Adipose tissue (tissue), 3 donors: ENCODE measurements at regions not wholly inside any gene's neighbourhood (a gene's known extent, or its start where the extent isn't known, plus 50 kb on each side); places are given as distances from the start of the nearest gene placed in this dataset.

Experiments
- H3K27ac ChIP-seq: one replicate; pipeline ENCODE4 v1.5.1; 2013; ENCODE audit warnings: low read depth, low read length
- WGBS, 3 donors: extraction: QIAGEN DNeasy Blood & Tissue Kit; methylation state at CpG; one replicate each; pipeline ENCODE4 v1.1.7; 2013; 5-methylcytosine and 5-hydroxymethylcytosine counted together
- donor health status: healthy with polysubstance abuse.
- donor health status: Bipolar disorder and iron deficiency.
- donor health status: healthy.

GRCh38 chr9:108603141-108603540 is 252.6 kb downstream of the ACTL7B start:
- 31 to 77% (median 72%) methylated on average over 3 of the region's 3 CpGs for WGBS, 3 donors
- H3K27ac ChIP-seq, result no peak overlapping the region

GRCh38 chr9:108600896-108601295 is 254.9 kb downstream of the ACTL7B start:
- 76 to 90% (median 89%) methylated on average over 4 of the region's 4 CpGs for WGBS, 3 donors
- no peak overlapping the region for H3K27ac ChIP-seq

- WGBS, 3 donors, result 43 to 60% (median 45%) methylated on average over 1 of the region's 1 CpG
- H3K27ac ChIP-seq, result no peak overlapping the region
Measured at GRCh38 chr9:108599571-108599970, 256.2 kb downstream of the ACTL7B start.

- 87 to 98% (median 97%) methylated on average over 1 of the region's 1 CpG for WGBS, 3 donors
- H3K27ac ChIP-seq, result no peak overlapping the region
Measured at GRCh38 chr9:108591121-108591520, 264.7 kb downstream of the ACTL7B start.

GRCh38 chr9:108588246-108588645 is 267.5 kb downstream of the ACTL7B start:
- WGBS, 3 donors, result 67 to 73% (median 72%) methylated on average over 3 of the region's 3 CpGs
- H3K27ac ChIP-seq, result no peak overlapping the region

GRCh38 chr9:108586471-108587139 is 269.2 kb downstream of the ACTL7B start:
- WGBS, 3 donors, result 75 to 87% (median 76%) methylated on average over 1 of the region's 1 CpG
- no peak overlapping the region for H3K27ac ChIP-seq

- no peak overlapping the region for H3K27ac ChIP-seq
- 67 to 84% (median 68%) methylated on average over 2 of the region's 2 CpGs for WGBS, 3 donors
Measured at GRCh38 chr9:108584860-108585259, 270.9 kb downstream of the ACTL7B start.

GRCh38 chr9:108582726-108583125 is 273.1 kb downstream of the ACTL7B start:
- no peak overlapping the region for H3K27ac ChIP-seq
- 57 to 85% (median 67%) methylated on average over 5 of the region's 5 CpGs for WGBS, 3 donors

GRCh38 chr9:108579757-108580439 is 275.9 kb downstream of the ACTL7B start:
- no peak overlapping the region for H3K27ac ChIP-seq
- WGBS, 3 donors, result 73 to 81% (median 80%) methylated on average over 6 of the region's 6 CpGs

GRCh38 chr9:108575276-108575675 is 280.5 kb downstream of the ACTL7B start:
- no peak overlapping the region for H3K27ac ChIP-seq
- WGBS, 3 donors, result 35 to 53% (median 42%) methylated on average over 1 of the region's 1 CpG

- WGBS, 3 donors, result 59 to 71% (median 68%) methylated on average over 3 of the region's 3 CpGs
- no peak overlapping the region for H3K27ac ChIP-seq
Measured at GRCh38 chr9:108569624-108570023, 286.2 kb downstream of the ACTL7B start.

GRCh38 chr9:108568093-108568492 is 287.7 kb downstream of the ACTL7B start:
- no peak overlapping the region for H3K27ac ChIP-seq

GRCh38 chr9:108567571-108567970 is 288.2 kb downstream of the ACTL7B start:
- no peak overlapping the region for H3K27ac ChIP-seq
- WGBS, 3 donors, result 75 to 83% (median 76%) methylated on average over 1 of the region's 1 CpG

More at GRCh38 chr9:108568093-108568492, 287.7 kb downstream of the ACTL7B start:
- WGBS, 3 donors, result 34 to 86% (median 85%) methylated on average over 3 of the region's 3 CpGs

GRCh38 chr9:108565651-108566378 is 290.0 kb downstream of the ACTL7B start:
- no peak overlapping the region for H3K27ac ChIP-seq
- WGBS, 3 donors, result 3 to 18% (median 10%) methylated on average over 2 of the region's 2 CpGs

GRCh38 chr9:108562176-108562575 is 293.6 kb downstream of the ACTL7B start:
- 92 to 98% (median 93%) methylated on average over 3 of the region's 3 CpGs for WGBS, 3 donors
- no peak overlapping the region for H3K27ac ChIP-seq

- no peak overlapping the region for H3K27ac ChIP-seq
- WGBS, 3 donors, result 58 to 94% (median 74%) methylated on average over 2 of the region's 2 CpGs
Measured at GRCh38 chr9:108559432-108559831, 296.4 kb downstream of the ACTL7B start.

GRCh38 chr9:108554831-108555230 is 301.0 kb downstream of the ACTL7B start:
- no peak overlapping the region for H3K27ac ChIP-seq
- WGBS, 3 donors, result 95 to 97% (median 97%) methylated on average over 3 of the region's 3 CpGs

GRCh38 chr9:108553111-108553635 is 302.6 kb downstream of the ACTL7B start:
- WGBS, 3 donors, result 53 to 95% (median 84%) methylated on average over 2 of the region's 2 CpGs
- no peak overlapping the region for H3K27ac ChIP-seq

GRCh38 chr9:108552459-108553040 is 303.2 kb downstream of the ACTL7B start:
- 49 to 67% (median 63%) methylated on average over 7 of the region's 7 CpGs for WGBS, 3 donors

More at GRCh38 chr9:108552459-108553040, 303.2 kb downstream of the ACTL7B start:
- H3K27ac ChIP-seq, result no peak overlapping the region
